Endothelial cell of umbilical vein (primary cell): ENCODE measurements at regions not wholly inside any gene's neighbourhood (a gene's known extent, or its start where the extent isn't known, plus 50 kb on each side); places are given as distances from the start of the nearest gene placed in this dataset.

ENCODE experiments used
- GATA2 ChIP-seq: IDR thresholded peaks from 2 replicates; pipeline ENCODE4 v1.7.0; 2011; ENCODE audit warnings: low read depth, mild to moderate bottlenecking, moderate library complexity, mixed read lengths, low read length; ENCODE audit not compliant: insufficient read length, insufficient read depth
- TF ChIP-seq, protein P1 (sequence below), 2 donors: IDR thresholded peaks; 1 replicate in 1 of 2; 2 replicates in 1 of 2; pipeline ENCODE4 v1.5.1; 2011; ENCODE audit warnings: low read length in 2 of 2, mild to moderate bottlenecking in 2 of 2, moderate library complexity in 2 of 2, control low read depth in 1 of 2, inconsistent platforms in 1 of 2, low read depth in 1 of 2; ENCODE audit not compliant: insufficient read depth in 1 of 2; ENCODE audit errors: extremely low read depth in 1 of 2

GRCh38 chr22:49247194-49247924 is 580.3 kb downstream of the BRD1 start:
- TF ChIP-seq, protein P1, sequence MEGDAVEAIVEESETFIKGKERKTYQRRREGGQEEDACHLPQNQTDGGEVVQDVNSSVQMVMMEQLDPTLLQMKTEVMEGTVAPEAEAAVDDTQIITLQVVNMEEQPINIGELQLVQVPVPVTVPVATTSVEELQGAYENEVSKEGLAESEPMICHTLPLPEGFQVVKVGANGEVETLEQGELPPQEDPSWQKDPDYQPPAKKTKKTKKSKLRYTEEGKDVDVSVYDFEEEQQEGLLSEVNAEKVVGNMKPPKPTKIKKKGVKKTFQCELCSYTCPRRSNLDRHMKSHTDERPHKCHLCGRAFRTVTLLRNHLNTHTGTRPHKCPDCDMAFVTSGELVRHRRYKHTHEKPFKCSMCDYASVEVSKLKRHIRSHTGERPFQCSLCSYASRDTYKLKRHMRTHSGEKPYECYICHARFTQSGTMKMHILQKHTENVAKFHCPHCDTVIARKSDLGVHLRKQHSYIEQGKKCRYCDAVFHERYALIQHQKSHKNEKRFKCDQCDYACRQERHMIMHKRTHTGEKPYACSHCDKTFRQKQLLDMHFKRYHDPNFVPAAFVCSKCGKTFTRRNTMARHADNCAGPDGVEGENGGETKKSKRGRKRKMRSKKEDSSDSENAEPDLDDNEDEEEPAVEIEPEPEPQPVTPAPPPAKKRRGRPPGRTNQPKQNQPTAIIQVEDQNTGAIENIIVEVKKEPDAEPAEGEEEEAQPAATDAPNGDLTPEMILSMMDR (IDR thresholded peaks at IDR 0.05; ENCODE audit: extremely low read depth in 1 of 2, insufficient read depth in 1 of 2, low read depth in 1 of 2, low read length in 2 of 2) = no peak
- TF ChIP-seq GATA2 = no peak
